ENCODE measurements at regions not wholly inside any gene's neighbourhood (a gene's known extent, or its start where the extent isn't known, plus 50 kb on each side); places are given as distances from the start of the nearest gene placed in this dataset.

DNA sequence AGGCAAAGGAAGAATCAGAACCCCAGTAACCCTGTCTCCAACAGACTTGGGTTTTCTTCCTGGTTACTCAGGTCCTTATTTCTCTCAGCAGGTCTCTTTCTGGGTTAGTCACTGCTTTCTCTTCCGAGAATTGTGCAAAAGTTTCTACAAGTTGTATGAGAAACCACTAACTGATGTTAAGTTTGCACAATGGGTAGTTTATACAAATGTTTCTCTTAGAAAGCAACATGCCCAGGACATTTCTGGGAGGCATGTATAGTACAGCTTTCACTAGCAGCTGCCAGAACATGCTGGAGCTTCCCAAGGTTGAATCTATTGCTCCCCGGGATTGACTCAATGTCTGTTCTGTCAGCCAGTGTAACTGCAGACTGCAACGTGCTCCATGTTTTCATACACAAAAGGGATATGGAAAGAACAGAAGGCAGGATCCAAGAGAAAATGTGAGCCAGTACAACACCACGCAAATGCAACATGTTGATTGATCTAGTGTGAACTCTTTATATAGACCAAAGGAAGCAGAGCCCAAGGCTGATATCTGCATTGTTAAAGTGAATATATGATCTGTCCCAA lies 887.8 kb downstream of the MCTP2 start:
- no peak for TF ChIP-seq CTCF (IDR thresholded peaks at IDR 0.05; ENCODE audit: partially characterized antibody, unreplicated experiment)
- Mint-ChIP-seq H3K27ac (ENCODE audit: unreplicated experiment) (no peak overlapping the region), H3K27me3 (ENCODE audit: unreplicated experiment) (no peaks in the 10 kb centered on the region), H3K4me3 (ENCODE audit: unreplicated experiment) (no peak overlapping the region), H3K4me1 (ENCODE audit: low read depth, unreplicated experiment) (no peaks in the 10 kb centered on the region), H3K36me3 (ENCODE audit: unreplicated experiment) (no peaks in the 10 kb centered on the region), H3K9me3 (ENCODE audit: unreplicated experiment) (no peaks in the 10 kb centered on the region)
- DNase-seq, result no peak

DNA sequence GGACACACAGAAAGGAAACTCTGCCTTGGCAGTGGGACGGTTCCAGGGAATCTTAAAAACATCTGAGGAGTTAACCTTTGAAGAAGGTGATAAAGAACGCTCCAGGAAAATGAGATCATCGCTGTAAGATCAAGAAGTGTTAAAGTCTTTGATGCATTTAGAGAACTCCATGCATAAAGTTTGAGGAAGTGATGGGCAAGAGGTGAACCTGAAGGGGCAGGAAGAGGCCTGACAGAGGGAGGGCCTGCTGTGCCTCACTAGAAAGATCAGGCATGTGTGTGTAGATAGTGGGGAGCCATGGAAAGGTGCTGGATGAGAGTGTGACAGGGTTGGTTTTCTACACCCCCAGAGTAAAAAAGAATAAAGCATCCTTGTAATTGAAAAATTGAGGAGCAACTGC lies 889.2 kb downstream of the MCTP2 start:
- Mint-ChIP-seq H3K27me3 (ENCODE audit: unreplicated experiment) (no peaks in the 10 kb centered on the region), H3K4me3 (ENCODE audit: unreplicated experiment) (no peak overlapping the region), H3K27ac (ENCODE audit: unreplicated experiment) (no peak overlapping the region), H3K36me3 (ENCODE audit: unreplicated experiment) (no peaks in the 10 kb centered on the region), H3K4me1 (ENCODE audit: low read depth, unreplicated experiment) (no peaks in the 10 kb centered on the region), H3K9me3 (ENCODE audit: unreplicated experiment) (no peaks in the 10 kb centered on the region)
- TF ChIP-seq CTCF (IDR thresholded peaks at IDR 0.05; ENCODE audit: partially characterized antibody, unreplicated experiment), result no peak
- DNase-seq, result no peak

DNA sequence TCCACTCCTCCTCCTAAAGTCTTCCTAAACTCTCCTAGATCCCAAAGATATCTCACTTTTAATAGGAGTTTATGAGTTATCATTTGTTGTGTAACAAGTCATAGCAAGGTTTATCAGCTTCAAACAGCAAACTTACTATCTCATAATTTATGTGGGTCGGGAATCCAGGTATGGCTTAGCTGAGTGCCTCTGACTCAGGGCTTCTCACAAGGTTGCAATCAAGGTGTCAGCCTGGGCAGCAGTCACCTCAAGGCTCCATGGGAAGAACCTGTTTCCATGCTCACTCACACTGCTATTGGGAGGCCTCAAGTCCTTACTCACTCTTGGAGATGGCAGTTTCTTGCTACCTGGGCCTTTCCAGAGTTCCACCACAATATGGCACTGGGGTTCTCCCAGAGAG lies 889.8 kb downstream of the MCTP2 start:
- no peak for TF ChIP-seq CTCF (IDR thresholded peaks at IDR 0.05; ENCODE audit: partially characterized antibody, unreplicated experiment)
- H3K9me3 Mint-ChIP-seq (ENCODE audit: unreplicated experiment), result no peaks in the 10 kb centered on the region
- no peak overlapping the region for H3K4me3 Mint-ChIP-seq (ENCODE audit: unreplicated experiment)
- H3K36me3 Mint-ChIP-seq (ENCODE audit: unreplicated experiment), result no peaks in the 10 kb centered on the region
- H3K27me3 Mint-ChIP-seq (ENCODE audit: unreplicated experiment), result no peaks in the 10 kb centered on the region
- no peaks in the 10 kb centered on the region for H3K4me1 Mint-ChIP-seq (ENCODE audit: low read depth, unreplicated experiment)
- DNase-seq, result no peak
- no peak overlapping the region for H3K27ac Mint-ChIP-seq (ENCODE audit: unreplicated experiment)

DNA sequence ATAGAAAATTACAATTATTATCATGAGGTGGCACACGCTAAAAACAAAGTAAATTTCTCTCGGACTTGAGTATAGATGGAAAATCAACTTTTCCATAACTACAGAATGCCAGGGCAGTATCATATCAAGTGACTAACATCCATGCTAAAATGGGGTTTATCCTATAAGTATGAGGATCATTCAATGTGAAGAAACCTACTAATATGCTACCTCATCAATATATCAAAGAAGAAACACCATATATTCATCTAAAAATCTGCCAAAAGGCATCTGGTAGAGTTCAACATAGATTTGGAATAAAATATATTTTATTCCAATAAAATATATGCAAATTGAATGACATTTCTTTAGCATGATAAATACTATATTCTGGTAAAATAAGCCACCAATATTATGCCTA lies 894.4 kb downstream of the MCTP2 start:
- H3K27me3 Mint-ChIP-seq (ENCODE audit: unreplicated experiment), result no peaks in the 10 kb centered on the region
- no peak for DNase-seq
- H3K4me1 Mint-ChIP-seq (ENCODE audit: low read depth, unreplicated experiment), result no peaks in the 10 kb centered on the region
- H3K27ac Mint-ChIP-seq (ENCODE audit: unreplicated experiment), result no peak overlapping the region
- no peak overlapping the region for H3K4me3 Mint-ChIP-seq (ENCODE audit: unreplicated experiment)
- H3K36me3 Mint-ChIP-seq (ENCODE audit: unreplicated experiment), result no peaks in the 10 kb centered on the region
- no peaks in the 10 kb centered on the region for H3K9me3 Mint-ChIP-seq (ENCODE audit: unreplicated experiment)
- no peak for TF ChIP-seq CTCF (IDR thresholded peaks at IDR 0.05; ENCODE audit: partially characterized antibody, unreplicated experiment)

- Mint-ChIP-seq H3K27me3 (ENCODE audit: unreplicated experiment) (no peaks in the 10 kb centered on the region), H3K4me1 (ENCODE audit: low read depth, unreplicated experiment) (no peaks in the 10 kb centered on the region), H3K36me3 (ENCODE audit: unreplicated experiment) (no peaks in the 10 kb centered on the region), H3K27ac (ENCODE audit: unreplicated experiment) (no peak overlapping the region), H3K4me3 (ENCODE audit: unreplicated experiment) (no peak overlapping the region), H3K9me3 (ENCODE audit: unreplicated experiment) (no peaks in the 10 kb centered on the region)
- TF ChIP-seq CTCF (IDR thresholded peaks at IDR 0.05; ENCODE audit: partially characterized antibody, unreplicated experiment), result no peak
- DNase-seq, result no peak
Measured at GRCh38 chr15:95127356-95127755, 896.0 kb downstream of the MCTP2 start.

Measured in glutamatergic neuron (in vitro differentiated cells).